ENCODE measurements at regions not wholly inside any gene's neighbourhood (a gene's known extent, or its start where the extent isn't known, plus 50 kb on each side); places are given as distances from the start of the nearest gene placed in this dataset.

DNA sequence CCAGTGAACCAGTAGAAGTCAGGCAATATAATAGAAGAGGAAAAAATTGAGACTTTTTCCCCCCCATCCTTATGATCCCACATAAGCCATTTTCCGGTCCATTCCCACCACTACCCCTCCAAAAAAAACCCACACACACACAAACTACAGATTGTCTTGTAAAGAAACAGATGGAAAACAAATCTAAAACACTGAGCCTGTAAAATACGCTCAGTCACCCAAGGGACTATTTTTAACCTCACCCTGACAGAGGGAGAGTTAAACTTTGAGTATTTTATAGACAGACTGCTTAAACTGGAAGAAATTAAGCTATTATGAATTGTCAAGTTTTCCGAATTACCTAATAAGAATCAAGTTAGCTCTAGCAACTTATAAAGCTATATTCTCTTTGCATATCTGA lies 471.8 kb upstream of the C9orf72 start:
- TF ChIP-seq, protein P1, sequence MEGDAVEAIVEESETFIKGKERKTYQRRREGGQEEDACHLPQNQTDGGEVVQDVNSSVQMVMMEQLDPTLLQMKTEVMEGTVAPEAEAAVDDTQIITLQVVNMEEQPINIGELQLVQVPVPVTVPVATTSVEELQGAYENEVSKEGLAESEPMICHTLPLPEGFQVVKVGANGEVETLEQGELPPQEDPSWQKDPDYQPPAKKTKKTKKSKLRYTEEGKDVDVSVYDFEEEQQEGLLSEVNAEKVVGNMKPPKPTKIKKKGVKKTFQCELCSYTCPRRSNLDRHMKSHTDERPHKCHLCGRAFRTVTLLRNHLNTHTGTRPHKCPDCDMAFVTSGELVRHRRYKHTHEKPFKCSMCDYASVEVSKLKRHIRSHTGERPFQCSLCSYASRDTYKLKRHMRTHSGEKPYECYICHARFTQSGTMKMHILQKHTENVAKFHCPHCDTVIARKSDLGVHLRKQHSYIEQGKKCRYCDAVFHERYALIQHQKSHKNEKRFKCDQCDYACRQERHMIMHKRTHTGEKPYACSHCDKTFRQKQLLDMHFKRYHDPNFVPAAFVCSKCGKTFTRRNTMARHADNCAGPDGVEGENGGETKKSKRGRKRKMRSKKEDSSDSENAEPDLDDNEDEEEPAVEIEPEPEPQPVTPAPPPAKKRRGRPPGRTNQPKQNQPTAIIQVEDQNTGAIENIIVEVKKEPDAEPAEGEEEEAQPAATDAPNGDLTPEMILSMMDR (IDR thresholded peaks at IDR 0.05), result no peak
- TF ChIP-seq POLR2A (IDR thresholded peaks at IDR 0.05), result no peak
